NT2/D1 (cell line): ENCODE measurements at regions not wholly inside any gene's neighbourhood (a gene's known extent, or its start where the extent isn't known, plus 50 kb on each side); places are given as distances from the start of the nearest gene placed in this dataset.

Source experiments
- YY1 ChIP-seq: IDR thresholded peaks from 2 replicates; pipeline ENCODE4 v1.6.1; 2011; ENCODE audit not compliant: insufficient read length, insufficient read depth
- ZNF274 ChIP-seq: IDR thresholded peaks from 2 replicates; pipeline ENCODE4 v1.6.1; 2011; ENCODE audit warnings: mild to moderate bottlenecking, low read depth, low read length

DNA sequence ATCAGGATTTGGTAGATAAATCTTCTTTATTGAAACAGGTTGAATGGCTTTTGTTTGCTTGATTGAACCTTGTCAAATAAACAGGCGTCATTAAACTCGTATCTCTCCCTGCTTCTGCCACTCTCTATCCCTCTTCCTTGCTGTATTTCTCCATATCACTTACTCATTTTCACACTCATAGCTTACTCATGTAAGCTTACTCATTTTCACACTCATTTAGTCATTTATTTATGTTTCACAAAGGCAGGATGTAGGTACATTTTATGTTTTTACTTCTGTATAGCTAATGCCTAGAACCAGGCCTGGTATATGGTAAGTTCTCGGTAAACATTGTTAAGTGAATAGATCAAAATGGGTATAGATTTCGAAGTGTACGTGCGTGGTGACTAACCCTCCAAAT is 450.0 kb downstream of the PMP22 start:
- no peak for TF ChIP-seq ZNF274
- TF ChIP-seq YY1 = no peak
